NCI-H748 (cell line): ENCODE measurements at regions not wholly inside any gene's neighbourhood (a gene's known extent, or its start where the extent isn't known, plus 50 kb on each side); places are given as distances from the start of the nearest gene placed in this dataset.

Experiments used
- DNase-seq: peaks from one replicate; lab custom pipeline; 2025; ENCODE audit not compliant: unreplicated experiment; lab: John Stamatoyannopoulos, UW

DNA sequence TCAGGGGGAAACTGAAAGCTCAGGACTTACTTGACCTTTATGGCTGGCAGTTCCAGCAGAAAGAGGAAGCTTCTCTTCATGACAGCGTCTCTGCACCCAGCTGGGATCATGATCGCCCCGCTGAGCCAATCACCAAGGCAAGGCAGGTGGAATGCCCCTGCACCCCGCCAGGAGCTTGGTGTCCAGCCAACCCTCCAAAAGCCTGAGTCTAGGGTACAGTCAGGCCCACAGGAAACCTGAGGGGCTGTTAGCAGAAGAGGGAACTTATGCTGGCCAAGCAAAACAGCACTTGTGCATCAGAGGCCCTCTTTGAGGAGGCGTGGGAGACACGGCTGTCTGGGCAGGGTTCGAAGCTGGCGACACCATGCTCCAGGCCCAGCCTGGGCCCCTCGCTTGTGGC, 188.3 kb upstream of the GMDS start:
- no peak for DNase-seq

DNA sequence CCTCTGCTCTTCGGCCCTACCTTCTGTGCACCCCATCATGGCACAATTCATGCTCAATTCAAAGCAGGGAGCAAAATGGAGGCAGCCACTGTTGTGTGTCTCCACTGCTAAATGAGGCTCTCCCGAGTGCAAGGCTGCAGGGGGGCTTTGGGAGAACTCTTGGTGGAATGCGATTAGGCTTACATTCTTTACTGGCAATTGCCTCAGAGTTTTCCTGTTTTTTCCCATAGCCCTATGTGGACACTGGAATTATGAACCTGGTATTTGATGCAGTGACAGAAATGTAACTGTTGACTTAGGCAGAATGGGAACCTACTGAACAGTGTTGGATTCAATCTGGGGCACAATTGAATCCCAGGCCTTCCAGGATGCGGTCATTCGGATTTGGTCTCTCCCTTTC, 187.9 kb upstream of the GMDS start:
- DNase-seq, result no peak

DNA sequence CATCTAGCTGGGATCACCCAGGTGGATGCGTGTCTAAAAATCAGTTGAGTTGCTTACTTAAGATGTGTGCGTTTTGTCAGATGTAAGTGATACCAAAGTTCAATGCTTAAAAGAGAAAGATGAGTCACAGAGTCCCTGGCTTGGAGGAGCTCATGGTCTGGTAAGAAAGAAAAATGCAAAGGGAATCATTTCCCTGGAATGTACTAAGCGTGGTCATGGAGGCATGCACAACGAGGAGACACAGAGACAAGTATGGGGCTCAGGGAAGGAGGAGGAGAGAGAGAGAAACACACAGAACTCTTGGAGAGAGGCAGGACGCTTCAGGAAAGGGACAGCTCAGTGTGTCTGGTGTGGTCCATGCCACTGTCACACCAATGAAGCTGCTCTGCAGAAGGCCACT, 186.9 kb upstream of the GMDS start:
- no peak for DNase-seq

DNA sequence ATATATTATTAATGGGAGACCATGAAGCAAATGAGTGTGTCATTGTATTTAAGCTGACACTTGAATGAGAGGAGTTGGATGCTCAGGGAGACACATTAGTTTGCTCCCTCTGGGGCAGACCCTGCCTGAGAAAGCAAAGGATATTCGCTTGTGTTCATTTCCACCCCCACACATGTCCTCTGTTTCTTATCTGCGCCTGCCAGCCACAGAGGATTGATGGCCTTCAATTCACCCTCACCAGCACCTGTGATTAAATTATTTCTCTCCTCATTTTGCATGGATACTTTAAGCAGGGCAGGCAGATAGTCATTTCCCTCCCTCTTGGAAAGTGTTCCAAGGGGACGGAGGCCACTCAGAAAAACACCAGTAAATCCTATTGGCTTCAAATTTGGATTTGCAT, 185.2 kb upstream of the GMDS start:
- no peak for DNase-seq

DNA sequence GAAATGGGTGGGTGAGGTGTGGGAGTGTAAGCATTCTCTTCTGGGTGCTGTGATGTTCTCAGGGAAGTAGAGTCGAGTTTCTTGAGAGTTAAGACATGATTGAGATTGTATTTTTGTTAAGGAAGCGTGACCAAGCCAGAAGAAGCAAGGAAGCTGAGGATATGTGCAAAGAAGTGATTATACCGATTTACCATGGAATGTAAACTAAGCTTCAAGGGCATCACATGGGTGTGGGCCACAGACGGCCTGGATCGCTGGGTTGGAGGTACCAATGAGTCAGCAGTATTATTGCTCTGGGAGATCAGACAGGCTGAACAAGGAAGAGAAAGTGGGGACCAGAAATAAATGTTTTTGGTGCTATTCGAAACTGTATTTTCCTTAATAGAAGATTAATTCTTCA, 184.1 kb upstream of the GMDS start:
- DNase-seq, result no peak

DNA sequence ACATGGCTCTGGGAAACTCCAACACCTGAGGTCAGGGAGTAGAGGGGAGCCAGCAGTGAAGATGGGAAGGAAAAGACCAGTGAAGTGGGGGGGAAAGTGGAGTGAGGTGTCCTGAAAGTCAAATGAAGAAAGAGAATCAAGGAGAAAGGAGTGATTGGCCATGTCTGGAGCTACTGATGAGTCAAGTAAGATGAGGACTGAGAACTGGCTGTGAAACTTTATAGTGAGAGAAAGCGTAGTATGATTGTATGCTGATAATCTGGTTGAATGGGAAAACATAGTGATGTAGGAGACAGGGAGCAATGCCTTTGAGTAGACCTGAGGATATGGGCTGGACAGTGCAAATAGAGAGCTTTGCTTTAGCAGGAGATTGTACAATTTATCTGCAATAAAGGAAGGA, 183.6 kb upstream of the GMDS start:
- DNase-seq, result no peak

DNA sequence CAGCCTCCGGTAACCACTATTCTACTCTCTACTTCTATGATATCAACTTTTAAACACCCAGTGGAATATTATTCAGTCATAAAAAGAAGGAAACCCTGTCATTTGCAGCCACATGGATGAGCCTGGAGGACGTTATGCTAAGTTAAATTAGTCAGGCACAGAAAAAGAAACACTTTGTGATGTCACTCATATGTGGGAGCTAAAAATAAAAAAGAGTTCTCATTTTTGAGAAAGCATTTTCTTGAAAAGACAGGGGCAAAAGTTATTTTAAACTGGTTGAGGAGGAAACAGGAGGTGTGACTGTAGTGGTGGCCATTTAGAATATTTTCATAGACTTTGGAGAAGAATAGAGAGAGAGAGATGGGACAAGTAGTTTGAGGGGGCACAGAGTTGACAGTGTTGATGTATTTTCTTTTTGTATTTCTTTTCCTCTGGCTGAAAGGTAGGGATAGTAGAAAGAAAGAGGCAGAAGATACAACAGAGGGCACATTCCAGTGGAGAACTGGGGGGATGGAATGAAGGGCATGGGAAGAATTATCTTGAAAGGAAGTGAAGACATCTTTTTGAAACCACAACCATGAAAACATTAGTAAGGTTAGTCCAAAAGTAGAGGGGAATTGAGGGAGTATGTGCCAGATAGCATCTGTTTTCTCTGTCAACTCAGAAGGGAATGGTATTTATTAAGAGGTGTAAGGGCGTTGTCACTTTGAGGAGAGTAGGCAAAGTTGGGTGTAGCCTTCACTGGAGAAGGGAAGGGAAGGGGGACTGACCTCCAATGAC, 181.3 kb upstream of the GMDS start:
- DNase-seq, result no peak

DNA sequence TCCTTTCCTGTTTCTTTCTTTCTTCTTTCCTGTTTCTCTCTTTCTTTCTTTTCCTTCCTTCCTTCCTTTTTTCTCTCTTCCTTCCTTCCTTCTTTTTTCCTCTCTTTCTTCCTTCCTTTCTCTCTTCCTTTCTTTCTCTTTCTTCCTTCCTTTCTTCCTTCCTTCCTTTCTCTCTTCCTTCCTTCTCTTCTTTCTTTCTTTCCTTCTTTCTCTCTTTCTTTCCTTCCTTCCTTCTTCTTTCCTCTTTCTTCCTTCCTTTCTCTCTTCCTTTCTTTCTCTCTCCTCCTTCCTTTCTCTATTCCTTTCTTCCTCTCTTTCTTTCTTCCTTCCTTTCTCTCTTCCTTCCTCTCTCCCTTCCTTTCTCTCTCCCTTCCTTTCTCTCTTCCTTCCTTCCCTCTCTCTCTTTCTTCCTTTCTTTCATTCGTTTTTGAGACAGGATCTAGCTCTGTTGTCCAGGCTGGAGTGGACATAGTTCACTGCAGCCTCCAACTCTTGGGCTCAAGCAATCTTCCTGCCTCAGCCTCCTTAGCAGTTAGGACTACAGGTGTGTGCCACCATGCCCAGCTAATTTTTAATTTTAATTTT, 170.8 kb upstream of the GMDS start:
- no peak for DNase-seq

DNA sequence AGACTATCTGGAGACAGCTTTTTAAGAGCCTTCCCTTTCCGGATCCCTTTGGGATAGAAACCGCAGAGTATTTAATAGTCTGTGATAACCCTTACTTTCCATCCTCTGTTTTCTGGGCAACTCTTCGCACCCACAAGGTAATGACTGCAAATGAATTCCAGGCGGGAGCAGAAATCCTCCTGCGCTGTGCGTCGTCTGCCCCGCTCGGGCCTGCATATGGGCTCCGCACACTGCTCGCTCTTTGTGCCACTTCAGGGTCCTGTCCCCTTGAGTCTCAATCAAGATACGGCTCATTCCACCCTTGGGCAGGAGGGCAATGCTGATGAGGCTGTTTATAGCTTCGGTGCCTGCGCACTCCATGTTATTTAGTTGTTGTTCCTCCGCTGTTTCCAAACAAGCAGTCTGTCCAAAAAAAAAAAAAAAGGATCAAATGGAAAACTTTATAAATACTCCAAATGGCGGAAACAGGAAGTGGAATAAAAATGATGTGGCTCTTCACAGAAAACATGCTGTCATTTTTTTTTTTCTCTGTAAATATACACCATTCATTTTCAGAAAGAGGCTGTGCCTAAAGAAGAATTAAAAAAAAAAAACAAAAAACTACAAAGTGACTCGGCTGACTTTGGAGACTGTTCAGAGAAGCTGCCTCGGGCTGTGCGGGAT, 169.6 kb upstream of the GMDS start:
- no peak for DNase-seq

DNA sequence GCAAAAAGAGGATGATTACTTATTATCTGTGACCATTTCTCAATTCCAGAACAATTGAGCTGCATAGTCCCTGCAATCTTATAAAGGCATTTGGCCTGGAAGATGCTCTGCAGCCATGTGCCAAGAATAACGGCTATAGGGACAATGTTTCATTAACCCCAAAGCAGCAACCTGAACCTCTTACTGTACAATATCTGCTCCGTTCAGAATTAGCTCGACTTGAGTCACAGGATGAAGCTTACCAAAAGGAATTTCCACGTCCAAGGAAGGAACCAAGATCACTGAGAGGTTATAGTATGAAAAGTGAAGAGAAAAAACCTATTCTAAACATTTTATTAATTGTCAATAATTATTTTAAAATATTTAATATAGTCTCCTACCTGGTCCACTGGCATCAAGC, 167.3 kb upstream of the GMDS start:
- DNase-seq, result no peak

DNA sequence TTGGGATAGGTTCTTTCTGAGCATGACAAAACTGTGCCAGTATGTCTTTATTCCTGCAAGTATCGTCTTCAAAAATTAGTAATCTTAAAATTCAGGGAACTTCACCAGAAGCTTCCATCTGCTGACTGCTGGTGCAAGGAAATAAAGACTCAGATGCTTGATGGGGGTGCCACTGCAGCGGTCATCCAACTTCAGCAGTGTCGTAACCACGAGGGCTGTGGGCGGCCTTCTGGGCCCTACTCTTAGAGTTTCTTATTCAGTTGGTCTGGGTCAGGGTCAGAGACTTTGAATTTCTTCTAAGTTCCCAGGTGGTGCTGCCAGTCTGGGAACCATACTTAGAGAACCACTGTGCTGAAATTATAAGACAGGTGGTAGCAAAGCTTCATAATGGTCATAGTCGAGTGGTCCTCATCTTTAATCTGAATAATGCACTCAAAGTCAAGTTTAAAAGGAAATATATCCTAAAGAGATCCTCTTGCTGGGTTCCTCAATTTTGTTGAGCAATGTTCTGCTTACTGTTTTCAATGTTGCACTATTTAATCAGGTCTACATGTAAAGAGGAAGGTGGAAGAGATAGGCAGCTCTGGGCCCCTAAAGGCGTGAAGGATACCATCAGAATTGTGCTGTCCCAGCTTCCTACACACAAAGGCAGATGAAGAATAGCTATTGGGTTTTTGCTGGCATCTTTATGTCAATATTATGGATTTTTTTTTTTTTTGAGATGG, 165.4 kb upstream of the GMDS start:
- no peak for DNase-seq

DNA sequence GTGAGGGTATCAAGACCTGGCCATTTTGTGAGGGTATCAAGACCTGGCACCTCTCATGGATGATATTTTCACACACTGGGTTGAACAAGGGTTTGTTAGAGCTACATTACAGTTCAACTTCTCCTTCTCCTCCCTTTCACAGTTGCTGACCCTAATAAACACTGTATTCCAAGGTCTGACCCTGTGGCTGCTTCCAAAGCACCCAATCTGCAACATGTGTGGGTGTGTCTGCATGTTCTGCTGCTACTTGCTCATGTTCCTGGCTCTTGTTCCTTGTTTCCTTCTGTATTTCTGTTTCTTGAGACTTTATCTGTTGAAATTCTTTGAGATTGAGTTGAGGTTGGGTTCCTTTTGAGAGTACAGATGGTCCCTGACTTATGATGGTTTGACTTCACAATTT, 162.1 kb upstream of the GMDS start:
- DNase-seq, result no peak

DNA sequence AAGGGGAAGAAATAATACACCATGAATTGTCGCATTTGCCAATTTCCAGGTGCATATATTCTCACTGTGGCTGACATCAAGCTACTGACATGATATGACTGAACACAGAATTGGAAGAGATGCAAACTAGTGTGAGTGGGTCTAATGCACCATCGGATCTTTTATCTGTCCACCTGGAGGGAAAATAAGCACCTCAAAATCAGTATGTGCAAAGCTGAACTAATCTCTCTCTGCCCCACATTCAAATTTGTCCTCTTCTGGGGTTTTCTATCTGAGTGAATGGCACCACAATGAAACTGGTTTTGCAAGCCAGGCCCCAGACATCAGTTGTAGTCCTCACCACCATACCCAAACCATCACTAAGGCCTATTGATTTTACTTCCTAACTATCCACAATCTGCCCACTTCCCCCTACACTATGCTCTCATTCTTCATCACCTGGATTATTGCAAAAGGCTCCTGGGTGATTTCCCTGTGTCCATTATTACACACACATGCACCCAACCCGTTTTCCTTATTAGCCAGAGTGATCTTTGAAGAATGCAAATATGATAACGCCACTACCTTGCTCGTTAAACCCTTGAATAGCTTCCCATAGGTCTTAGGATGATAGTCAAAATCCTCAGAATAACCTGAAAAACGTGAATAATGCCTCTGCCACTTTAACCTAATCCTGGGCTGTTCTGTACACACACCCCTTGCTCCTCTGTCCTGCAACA, 159.0 kb upstream of the GMDS start:
- no peak for DNase-seq

DNA sequence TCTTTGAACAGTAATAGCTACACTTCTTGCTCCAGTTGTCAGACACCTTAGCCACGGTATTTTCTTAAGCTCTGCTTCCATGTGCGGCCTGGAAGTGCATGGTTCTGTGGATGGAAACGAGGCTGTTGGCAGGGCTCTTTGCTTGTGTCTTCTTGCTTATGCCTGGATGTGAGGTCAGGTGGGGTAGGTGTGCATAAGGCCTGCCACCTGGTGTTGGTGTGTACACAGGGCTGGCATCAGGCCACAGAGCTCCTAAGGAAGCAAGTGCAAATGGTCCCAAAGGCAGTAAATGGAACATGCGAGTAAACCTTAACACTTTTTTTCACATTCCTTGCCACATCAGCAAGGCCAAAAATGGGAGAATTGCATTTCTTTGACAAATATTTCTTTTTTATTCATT, 158.1 kb upstream of the GMDS start:
- peak; percentile 83 for DNase-seq

DNA sequence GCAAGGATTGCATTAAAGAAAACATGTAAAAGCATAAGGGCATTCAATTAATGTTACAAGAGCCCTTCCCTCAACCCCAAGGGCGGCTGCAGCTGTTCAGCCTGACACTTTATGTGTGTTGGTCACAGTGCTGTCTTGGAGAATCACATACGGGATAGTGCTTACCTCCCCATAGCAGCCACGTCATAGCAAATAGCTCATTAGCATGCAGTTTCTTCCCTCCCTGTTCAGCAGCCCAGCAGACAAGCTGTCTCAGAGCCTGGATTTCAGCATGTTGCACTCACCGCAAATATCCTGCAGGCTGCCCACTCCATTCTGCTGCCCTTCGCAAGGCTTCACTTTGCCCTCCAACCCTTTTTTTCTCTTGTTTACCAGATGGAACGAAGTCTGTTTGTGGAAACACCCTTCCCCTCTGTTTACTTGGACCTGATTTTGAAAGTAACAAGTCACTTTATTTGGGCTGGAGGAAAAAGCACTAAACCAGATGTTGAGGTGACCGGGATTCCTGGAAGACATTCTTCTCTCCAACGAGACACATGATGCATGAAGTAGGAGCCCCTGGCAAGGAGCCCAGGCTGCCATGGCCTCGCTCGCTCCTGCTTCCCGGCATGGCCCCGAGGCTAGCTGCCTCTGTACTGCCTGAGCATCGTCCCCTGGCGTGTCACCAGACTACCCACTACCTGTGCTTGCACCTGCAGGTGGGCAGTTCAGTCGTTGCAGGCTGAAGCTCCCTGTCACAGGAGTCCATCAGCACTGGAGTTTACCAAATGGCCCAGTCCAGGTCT, 151.6 kb upstream of the GMDS start:
- DNase-seq, result no peak

DNA sequence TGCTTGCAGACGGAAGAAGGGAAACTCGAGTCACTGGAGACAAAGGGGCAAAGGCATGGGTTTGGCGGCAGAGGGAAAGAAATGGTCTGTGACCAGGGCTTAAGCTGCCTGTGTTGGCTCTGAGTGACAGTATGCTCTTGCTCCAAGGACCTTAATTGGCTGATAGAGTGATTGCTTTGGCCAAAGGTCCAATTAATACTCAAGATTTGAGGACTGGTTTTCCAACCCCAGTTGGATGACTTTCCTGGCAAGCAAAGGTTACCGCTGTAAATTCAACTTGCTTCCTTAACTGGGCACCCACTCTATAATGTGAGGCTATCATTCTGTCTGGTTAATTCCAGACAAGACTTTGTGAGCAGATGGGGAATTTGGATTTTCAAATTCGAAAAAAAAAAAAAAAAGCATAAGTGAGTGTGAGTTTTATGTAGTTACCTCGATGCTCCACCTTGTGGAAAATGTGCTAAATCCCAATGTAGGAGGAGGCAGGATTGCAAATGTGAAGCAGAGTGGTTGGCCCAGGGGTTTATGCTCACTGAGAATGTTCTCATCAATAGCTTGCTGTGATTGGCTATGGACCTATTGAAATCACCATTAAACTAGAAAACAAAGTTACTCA, 150.7 kb upstream of the GMDS start:
- no peak for DNase-seq

DNA sequence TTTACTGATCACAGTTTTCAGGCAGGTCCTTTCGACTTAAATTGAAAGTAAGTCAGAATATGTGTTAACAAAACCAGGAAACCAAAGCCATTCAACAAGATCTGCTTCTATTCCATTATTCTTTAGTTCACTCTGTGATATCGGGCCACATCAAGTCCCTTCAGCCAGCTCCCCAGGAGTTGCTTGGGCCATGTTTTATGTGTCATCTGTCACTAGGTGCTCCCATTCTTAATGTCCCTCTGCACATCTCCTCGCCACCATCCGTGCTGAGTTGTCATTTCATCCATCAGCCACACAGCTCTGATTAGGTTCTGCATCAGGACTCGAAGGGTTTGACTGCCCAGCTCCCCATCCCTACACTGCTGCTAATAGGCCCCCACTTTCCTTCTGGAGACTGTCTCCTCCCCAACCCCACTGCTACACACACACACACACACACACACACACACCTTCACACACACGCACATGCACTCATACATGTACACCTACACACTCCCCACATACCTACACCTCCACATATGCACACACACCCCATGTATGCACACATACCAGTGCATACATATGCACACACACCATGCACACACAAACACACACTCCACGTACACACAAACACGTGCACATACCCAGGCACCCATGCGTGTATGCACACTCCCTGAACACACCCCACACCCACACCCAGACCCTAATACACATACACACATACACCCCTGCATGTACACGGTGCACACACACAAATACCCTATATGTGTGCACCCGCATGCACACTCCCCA, 143.3 kb upstream of the GMDS start:
- no peak for DNase-seq

DNA sequence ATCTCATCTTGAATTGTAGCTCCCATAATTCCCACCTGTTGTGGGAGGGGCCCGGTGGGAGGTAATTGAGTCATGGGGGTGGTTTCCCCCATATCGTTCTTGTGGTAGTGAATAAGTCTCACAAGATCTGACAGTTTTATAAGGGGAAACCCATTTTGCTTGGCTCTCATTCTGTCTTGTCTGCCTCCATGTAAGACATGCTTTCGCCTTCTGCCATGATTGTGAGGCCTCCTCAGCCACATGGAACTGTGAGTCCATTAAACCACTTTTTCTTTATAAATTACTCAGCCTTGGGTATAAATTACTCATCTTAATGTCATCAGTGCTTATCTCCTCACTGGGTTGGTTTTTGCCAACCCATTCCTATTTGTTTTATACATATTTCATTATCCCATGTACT, 142.0 kb upstream of the GMDS start:
- DNase-seq, result no peak

DNA sequence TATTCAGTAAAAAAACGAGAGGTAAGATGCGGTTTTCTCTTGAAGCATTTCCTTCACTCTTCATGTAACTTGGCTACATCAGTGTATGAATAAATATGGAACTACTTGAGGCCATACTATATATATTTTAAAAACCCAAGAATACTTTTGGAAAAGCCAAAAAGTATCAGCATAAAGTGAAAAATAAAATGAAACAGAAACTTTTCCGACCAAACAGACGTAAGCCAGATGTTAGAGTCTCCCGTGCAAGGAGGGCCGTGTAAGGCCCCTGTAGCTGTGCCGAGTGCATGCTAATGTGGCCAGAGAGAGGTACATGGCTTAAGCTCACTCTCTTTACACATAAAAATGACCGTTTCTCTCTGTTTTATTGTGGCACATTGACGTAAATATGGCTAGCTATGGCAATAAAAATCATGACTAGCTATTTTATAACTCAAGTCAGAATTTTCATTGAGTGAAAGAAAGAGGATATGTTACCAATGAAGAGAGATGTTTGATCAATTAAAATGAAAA, 140.1 kb upstream of the GMDS start:
- no peak for DNase-seq
